Naive B cell (primary cell): ENCODE measurements at regions not wholly inside any gene's neighbourhood (a gene's known extent, or its start where the extent isn't known, plus 50 kb on each side); places are given as distances from the start of the nearest gene placed in this dataset.

Experiments used
- ATAC-seq, 2 donors: fragments of 150-1000 bp; cut with Tn5 transposase; 2 replicates each; pipeline ENCODE4 v1.10.0; 2021; ENCODE audit warnings: low read depth in 2 of 2, mild to moderate bottlenecking in 2 of 2, moderate library complexity in 2 of 2
- DNase-seq: peaks from one replicate; pipeline ENCODE4 v3.0.0; 2022
- H3K27ac Mint-ChIP-seq, 6 donors: one replicate each; pipeline ENCODE4 v1.8.0; 2020 to 2022; ENCODE audit warnings: mild to moderate bottlenecking in 6 of 6, mixed read lengths in 6 of 6, moderate library complexity in 5 of 6, inconsistent platforms in 2 of 6
- H3K27me3 Mint-ChIP-seq, 3 donors: one replicate each; pipeline ENCODE4 v1.8.0; 2021 to 2022; ENCODE audit warnings: mixed read lengths in 3 of 3, mild to moderate bottlenecking in 1 of 3
- H3K36me3 Mint-ChIP-seq, 2 donors: one replicate each; pipeline ENCODE4 v1.8.0; 2020 to 2022; ENCODE audit warnings: mixed read lengths in 2 of 2, inconsistent platforms in 1 of 2, mild to moderate bottlenecking in 1 of 2
- H3K4me1 Mint-ChIP-seq, 3 donors: one replicate each; pipeline ENCODE4 v1.8.0; 2020 to 2022; ENCODE audit warnings: mixed read lengths in 3 of 3, inconsistent platforms in 1 of 3, mild to moderate bottlenecking in 1 of 3, moderate library complexity in 1 of 3
- H3K4me3 Mint-ChIP-seq, 8 donors: one replicate each; pipeline ENCODE4 v1.8.0; 2020 to 2022; ENCODE audit warnings: mild to moderate bottlenecking in 8 of 8, mixed read lengths in 8 of 8, moderate library complexity in 8 of 8, inconsistent platforms in 2 of 8
- H3K9me3 Mint-ChIP-seq, 7 donors: one replicate each; pipeline ENCODE4 v1.8.0; 2020 to 2022; ENCODE audit warnings: mixed read lengths in 7 of 7, mild to moderate bottlenecking in 5 of 7, inconsistent platforms in 2 of 7, moderate library complexity in 1 of 7

DNA sequence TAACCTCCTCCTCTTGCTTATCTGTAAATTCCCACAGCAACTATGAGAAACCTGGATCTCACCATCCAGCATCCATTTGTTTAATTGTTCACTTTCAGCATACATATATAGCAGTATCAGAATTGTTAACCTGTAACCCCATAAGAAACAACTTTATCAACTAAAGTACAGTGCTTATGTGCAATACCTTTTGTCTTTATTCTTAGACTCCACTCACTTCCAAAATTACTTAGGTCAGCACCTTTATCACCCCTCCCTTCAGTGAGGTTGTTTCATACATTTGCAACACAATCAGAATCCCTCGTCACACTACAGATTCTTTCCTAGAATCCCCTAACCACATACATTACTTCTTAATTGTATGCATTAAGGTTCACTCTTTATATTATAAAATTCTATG is 225.9 kb upstream of the NCKAP5 start:
- no peak for ATAC-seq
- H3K36me3 Mint-ChIP-seq = peaks cover 4 to 10% of the 10 kb centered on the region in 2 donors
- DNase-seq = no peak
- peaks cover 12 to 65% (median 44%) of the 10 kb centered on the region in 7 donors for H3K9me3 Mint-ChIP-seq
- no peak overlapping the region for H3K4me3 Mint-ChIP-seq
- no peak overlapping the region for H3K27ac Mint-ChIP-seq
- H3K27me3 Mint-ChIP-seq = peaks cover 0 to 6% (median 5%) of the 10 kb centered on the region in 3 donors
- no peaks in the 10 kb centered on the region for H3K4me1 Mint-ChIP-seq

DNA sequence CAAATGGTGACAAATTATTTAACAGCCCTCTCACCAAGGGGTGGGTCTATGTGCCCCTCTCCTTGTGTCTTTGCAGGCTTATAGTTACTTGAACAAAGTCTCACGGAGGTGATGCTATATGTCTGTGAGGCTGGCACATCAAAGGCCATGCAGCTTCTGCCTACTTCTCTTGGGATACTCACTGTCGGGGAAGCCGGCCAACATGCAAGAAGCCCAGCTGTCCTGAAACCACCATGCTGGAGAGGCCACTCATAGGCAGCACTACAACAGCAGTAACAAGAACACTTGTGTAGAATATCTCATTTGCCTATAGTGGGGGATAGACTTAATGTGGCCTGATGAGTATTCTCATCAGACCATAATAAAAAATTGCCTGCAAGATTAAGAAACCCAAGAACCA is 233.7 kb upstream of the NCKAP5 start:
- H3K27me3 Mint-ChIP-seq = peaks cover 4 to 38% (median 26%) of the 10 kb centered on the region in 3 donors
- no peak overlapping the region for H3K27ac Mint-ChIP-seq
- H3K4me3 Mint-ChIP-seq = no peak overlapping the region

DNA sequence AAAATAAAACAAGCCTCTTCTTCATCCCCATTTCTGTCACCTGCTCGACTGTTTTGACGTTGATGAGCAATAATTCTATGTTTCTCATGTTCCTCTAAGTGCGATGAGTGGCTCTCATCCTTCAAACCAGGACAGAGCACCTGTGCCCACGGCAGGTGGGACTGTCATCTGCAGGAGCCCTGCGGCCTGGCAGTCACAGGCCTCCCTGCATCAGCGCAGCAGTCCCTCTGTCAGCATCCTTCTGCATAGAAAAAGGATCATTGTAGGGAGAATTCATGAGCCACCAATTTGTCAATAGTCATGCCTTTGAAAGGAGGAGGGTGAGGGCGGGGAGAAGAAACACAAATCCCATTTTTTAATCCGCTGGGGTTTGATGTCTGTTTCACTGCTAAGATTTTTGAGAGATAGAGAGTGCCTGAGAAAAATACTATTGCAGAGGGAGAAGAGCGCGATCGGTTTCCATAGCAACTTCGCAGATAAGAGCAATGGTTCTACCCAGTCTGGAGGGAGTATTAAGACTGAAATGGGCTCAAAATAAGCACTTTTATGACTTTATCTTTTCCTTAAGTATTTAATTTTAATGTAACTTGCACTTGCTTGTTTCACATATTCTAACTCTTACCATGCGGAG is 234.3 kb upstream of the NCKAP5 start:
- DNase-seq = no peak
- Mint-ChIP-seq H3K36me3 (peaks cover 0 to 5% of the 10 kb centered on the region in 2 donors), H3K27ac (no peak overlapping the region), H3K9me3 (peaks cover 0 to 14% (median 5%) of the 10 kb centered on the region in 7 donors), H3K27me3 (peaks cover 4 to 38% (median 26%) of the 10 kb centered on the region in 3 donors), H3K4me3 (no peak overlapping the region), H3K4me1 (no peaks in the 10 kb centered on the region)
- ATAC-seq = no peak

More for the DNA sequence above, 233.7 kb upstream of the NCKAP5 start:
- peaks cover 0 to 18% (median 9%) of the 10 kb centered on the region in 7 donors for H3K9me3 Mint-ChIP-seq
- peaks cover 0 to 5% of the 10 kb centered on the region in 2 donors for H3K36me3 Mint-ChIP-seq
- no peak for ATAC-seq
- no peaks in the 10 kb centered on the region for H3K4me1 Mint-ChIP-seq
- no peak for DNase-seq

DNA sequence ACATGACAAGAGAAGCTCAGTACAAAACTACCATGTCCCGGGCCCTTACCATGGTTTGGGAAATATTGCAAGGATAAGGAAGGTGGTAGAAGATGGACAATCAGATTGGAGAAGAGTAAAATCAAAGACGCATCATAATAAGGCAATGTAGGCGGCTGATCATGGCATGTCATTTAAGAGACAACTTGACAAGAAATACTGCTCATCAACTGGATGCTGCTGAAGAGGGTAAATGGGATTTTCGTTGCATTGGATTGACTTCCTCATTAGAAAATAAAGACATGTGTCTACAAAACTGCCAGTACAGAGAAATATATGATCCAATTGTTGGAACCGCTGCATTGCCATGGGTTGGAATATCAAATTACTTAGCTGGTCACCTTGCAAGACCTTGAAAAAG is 238.3 kb upstream of the NCKAP5 start:
- ATAC-seq (no peak), DNase-seq (no peak)
- H3K27ac Mint-ChIP-seq = peak overlapping the region in 1 of 6 donors; percentile 57
- peaks cover 8 to 23% (median 23%) of the 10 kb centered on the region in 3 donors for H3K4me1 Mint-ChIP-seq
- H3K4me3 Mint-ChIP-seq = no peak overlapping the region
- H3K9me3 Mint-ChIP-seq = peaks cover 24 to 41% (median 26%) of the 10 kb centered on the region in 7 donors
- peaks cover 4 to 16% (median 8%) of the 10 kb centered on the region in 3 donors for H3K27me3 Mint-ChIP-seq
- peaks cover 14 to 31% of the 10 kb centered on the region in 2 donors for H3K36me3 Mint-ChIP-seq

DNA sequence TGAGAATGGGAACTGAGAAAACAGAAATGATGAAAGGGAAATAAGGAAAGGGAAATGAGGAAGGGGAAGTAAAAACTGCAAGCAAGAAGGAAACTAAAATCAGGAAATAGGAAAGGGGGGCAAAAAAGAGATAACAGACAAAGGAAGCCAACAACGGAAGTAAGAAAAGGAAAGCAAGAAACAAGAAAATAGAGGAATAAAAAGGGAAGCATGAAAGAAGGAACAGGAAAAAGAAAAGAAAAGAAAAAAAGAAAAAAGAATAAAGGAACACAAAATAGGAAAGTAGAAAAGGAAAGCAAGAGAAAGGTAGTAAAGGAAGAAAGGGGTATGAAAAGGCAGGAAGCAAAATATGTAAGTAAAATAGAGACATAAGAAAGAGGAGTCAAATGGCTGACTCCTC is 241.2 kb upstream of the NCKAP5 start:
- H3K36me3 Mint-ChIP-seq = peaks cover 9 to 39% of the 10 kb centered on the region in 2 donors
- peak overlapping the region in 3 of 8 donors; percentile 17 to 57 (median 39) for H3K4me3 Mint-ChIP-seq
- H3K9me3 Mint-ChIP-seq = peaks cover 31 to 50% (median 39%) of the 10 kb centered on the region in 7 donors
- peaks cover 20 to 35% (median 33%) of the 10 kb centered on the region in 3 donors for H3K4me1 Mint-ChIP-seq
- H3K27ac Mint-ChIP-seq = peak overlapping the region in 5 of 6 donors; percentile 74 to 98 (median 92)
- peaks cover 0 to 7% (median 0%) of the 10 kb centered on the region in 3 donors for H3K27me3 Mint-ChIP-seq
- ATAC-seq (no peak), DNase-seq (no peak)

DNA sequence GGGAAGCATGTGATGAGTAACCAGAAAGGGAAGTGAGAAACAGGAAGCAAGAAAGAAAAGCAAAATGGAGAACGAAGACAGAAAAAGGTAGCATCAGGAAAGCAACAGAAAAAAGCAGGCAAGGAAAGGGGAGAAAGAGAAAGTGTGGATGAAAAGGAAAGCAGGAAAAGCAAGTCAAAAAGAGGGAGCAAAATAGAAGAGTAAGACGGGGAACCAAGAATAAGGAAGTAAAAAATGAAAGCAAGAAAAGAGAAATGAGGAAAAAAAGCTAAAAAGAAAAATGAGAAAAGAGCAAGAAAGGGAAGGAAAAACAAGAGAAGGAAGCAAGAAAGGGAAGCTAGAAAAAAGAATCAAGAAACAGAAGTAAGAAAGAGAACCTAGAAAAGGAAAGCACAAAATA is 242.3 kb upstream of the NCKAP5 start:
- peak overlapping the region in 4 of 8 donors; percentile 28 to 47 (median 37) for H3K4me3 Mint-ChIP-seq
- ATAC-seq (no peak), DNase-seq (no peak)
- no peaks in the 10 kb centered on the region for H3K27me3 Mint-ChIP-seq
- H3K36me3 Mint-ChIP-seq = peaks cover 9 to 39% of the 10 kb centered on the region in 2 donors
- H3K9me3 Mint-ChIP-seq = peaks cover 33 to 50% (median 39%) of the 10 kb centered on the region in 7 donors
- H3K27ac Mint-ChIP-seq = peak overlapping the region; percentile 82 to 96 (median 90)
- H3K4me1 Mint-ChIP-seq = peaks cover 20 to 35% (median 33%) of the 10 kb centered on the region in 3 donors

DNA sequence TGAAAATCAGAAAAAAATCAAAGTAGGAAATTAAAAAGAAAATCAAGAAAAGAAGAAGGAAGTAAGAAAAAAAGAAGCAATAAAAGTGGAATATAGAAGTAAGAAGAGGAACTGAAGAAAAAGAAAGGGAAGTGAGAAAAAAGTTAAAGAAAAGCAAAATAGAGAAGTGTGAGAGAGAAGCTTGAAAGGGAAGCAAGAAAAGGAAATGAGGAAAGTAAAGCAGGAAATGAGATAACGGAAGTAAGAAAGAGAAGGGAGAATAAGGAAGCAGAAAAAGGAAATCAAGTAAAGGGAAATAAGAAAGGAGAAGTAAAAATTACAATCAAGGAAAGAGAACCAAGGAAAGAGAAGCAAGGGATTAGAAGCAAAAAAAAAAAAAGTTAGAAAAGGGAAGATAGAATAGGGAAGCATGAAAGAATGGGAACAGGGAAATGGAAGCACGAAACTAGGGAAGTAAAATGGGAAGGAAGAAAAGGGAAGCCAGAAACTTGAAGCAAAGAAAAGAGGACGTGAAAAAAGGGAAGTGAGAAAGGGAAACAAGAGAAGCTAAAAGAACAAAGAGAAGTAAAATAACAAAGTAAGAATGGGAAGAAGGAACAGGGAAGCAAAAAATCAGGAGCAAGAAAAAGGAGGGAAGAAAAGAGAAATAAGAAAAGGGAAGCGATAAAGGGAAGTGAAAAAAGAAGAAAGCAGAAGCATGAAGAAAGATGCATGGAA is 243.3 kb upstream of the NCKAP5 start:
- Mint-ChIP-seq H3K27ac (peak overlapping the region; percentile 82 to 98 (median 94)), H3K4me1 (peaks cover 20 to 35% (median 33%) of the 10 kb centered on the region in 3 donors), H3K9me3 (peaks cover 33 to 50% (median 39%) of the 10 kb centered on the region in 7 donors), H3K36me3 (peaks cover 9 to 39% of the 10 kb centered on the region in 2 donors), H3K27me3 (no peaks in the 10 kb centered on the region), H3K4me3 (peak overlapping the region in 6 of 8 donors; percentile 3 to 88 (median 54))
- peak; percentile 38 for DNase-seq
- ATAC-seq = peak; percentile 38 to 69

DNA sequence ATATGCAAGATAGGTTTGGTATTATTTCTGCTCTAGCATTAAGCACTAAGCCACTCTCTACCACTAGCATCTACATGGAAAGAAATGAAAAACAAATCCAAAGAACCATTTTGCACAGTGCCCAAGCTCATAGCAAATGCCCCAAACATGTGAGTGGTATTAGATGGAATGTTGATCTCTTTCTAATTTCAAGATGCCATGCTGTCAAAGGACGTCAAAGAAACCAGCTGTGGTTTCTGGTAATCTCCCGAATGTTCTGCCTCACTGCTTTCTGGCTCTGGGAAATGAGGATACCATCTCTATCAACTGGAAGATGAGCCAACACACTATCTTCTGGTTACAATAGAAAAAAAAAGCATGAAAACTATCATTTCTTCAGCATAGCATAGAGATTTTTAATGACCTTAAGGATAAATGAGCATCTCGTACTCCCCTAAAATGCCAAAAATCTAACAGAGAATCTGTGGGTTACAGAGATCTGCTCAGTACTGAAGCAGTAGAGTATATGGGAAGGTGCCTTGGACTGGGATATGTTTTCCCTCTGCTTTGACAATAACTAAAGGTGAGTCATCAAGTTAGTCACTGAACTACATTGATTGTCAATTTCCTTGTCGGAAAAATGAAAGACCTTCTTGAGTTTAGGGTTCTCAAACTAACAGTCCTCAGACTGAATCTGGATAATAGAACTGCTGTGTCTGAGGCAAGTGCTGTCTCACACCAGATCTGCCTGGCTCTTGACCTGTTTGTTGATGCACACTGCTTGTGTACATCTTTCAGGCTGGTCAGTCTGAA is 244.8 kb upstream of the NCKAP5 start:
- no peak for DNase-seq
- Mint-ChIP-seq H3K4me3 (no peak overlapping the region), H3K27me3 (peaks cover 0 to 10% (median 5%) of the 10 kb centered on the region in 3 donors), H3K4me1 (peaks cover 20 to 35% (median 33%) of the 10 kb centered on the region in 3 donors), H3K27ac (peak overlapping the region in 2 of 6 donors; percentile 82 to 97), H3K36me3 (peaks cover 9 to 39% of the 10 kb centered on the region in 2 donors), H3K9me3 (peaks cover 33 to 47% (median 39%) of the 10 kb centered on the region in 7 donors)
- no peak for ATAC-seq

DNA sequence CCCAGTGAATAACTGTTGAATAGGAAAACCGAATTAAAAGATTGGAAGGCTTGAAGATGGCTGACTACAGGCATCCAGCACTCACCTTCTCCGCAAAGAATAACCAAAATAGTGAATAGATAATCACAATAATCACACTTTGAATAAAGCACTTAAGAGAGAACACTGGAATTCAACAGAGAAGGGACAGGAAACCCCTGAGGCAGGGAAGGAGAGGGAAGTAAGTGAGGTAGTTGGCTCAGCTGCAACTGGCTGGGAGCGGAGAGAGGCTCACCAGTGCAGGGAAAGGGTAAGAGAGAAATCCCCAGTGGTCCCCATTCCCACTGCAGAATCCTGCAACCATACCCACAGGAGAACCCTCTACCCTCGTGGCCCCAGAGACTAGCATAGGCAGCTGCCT is 246.6 kb upstream of the NCKAP5 start:
- Mint-ChIP-seq H3K9me3 (peaks cover 22 to 31% (median 28%) of the 10 kb centered on the region in 7 donors), H3K27ac (peak overlapping the region in 1 of 6 donors; percentile 49), H3K36me3 (peaks cover 9 to 25% of the 10 kb centered on the region in 2 donors), H3K4me3 (no peak overlapping the region), H3K4me1 (peaks cover 20 to 24% (median 23%) of the 10 kb centered on the region in 3 donors), H3K27me3 (peaks cover 2 to 10% (median 5%) of the 10 kb centered on the region in 3 donors)
- DNase-seq (no peak), ATAC-seq (no peak)

DNA sequence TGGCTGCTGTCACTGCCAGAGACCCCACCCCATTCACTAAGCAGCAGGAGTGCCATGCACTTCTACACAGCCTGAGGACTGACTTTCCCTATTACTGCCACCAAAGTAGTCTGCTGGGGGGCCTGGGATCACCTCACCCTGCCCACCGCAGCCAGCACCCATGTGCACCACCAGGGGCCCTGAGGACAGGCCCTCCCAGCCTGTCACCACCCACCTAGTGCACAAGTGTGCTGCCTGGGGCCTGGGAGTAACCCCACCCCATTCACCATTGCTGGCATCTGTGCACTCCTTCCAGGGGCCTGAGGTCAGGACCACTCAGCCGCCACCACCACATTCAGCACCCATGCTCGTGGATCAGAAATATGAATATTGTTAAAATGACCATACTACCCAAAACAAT is 247.8 kb upstream of the NCKAP5 start:
- Mint-ChIP-seq H3K9me3 (peaks cover 14 to 22% (median 19%) of the 10 kb centered on the region in 7 donors), H3K27me3 (peaks cover 4 to 13% (median 5%) of the 10 kb centered on the region in 3 donors), H3K36me3 (peaks cover 2 to 13% of the 10 kb centered on the region in 2 donors), H3K4me3 (no peak overlapping the region), H3K4me1 (peaks cover 12 to 15% (median 15%) of the 10 kb centered on the region in 3 donors), H3K27ac (no peak overlapping the region)
- DNase-seq (no peak), ATAC-seq (no peak)

DNA sequence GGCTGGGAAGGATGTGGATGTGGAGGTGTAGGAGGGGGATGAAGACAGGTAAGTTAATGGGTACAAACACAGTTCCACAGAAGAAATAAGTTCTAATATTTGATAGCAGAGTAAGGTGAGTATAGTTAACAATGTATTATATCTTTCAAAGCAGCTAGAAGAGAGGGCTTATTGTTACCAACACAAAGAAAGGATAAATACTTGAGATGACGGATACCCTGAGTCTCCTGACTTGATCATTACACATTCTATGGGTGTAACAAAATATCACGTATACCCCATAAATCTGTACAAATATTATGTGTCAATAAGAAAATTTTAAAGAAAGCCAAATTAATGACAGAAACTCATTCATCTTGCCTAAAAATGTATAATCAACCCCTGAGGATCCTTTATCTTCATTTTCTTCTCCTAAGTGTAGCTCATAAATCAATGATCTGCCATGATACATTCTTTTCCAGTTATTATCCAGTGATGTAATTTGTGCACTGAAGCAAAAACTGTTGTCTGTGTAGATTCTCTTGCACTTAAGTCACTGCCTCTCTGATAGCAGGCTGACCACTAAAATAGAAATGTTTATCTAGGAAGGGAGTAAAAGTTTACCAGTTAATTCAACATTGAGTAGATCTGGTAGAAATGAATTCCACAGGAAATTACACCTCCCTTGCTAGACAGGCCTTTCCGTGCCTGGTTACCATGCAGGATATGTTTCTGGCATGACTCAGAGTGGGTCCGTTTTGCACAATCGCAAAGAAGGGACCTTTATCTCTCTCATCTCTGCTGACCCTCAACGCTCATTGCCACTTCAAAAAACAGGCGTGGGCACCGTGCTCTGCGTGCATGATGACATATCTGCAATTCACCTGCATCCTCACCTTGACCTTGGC is 249.7 kb upstream of the NCKAP5 start:
- peaks cover 0 to 4% of the 10 kb centered on the region in 2 donors for H3K36me3 Mint-ChIP-seq
- H3K27me3 Mint-ChIP-seq = peaks cover 5 to 21% (median 8%) of the 10 kb centered on the region in 3 donors
- H3K9me3 Mint-ChIP-seq = peaks cover 4 to 8% (median 6%) of the 10 kb centered on the region in 7 donors
- no peak overlapping the region for H3K27ac Mint-ChIP-seq
- ATAC-seq (no peak), DNase-seq (no peak)
- H3K4me1 Mint-ChIP-seq = peaks cover 0 to 5% (median 4%) of the 10 kb centered on the region in 3 donors
- H3K4me3 Mint-ChIP-seq = no peak overlapping the region

DNA sequence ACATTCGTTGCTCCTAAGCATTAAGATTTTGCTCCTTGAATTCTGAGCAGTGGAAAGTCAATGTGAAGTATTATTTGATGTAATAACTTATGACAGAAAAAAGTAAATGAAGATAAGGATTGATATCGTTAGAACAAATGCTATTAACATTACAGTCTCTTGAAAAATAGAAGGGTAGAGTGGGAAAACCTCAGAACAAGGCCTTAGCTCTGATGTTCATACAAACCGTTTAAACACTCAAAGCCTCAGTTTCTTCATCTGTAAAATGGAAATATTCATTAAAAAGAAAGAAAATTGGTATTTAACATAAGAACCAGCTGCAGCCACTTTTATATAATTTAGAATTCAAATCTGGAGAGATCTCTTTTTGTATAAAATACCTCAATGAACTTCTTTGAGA is 250.4 kb upstream of the NCKAP5 start:
- H3K9me3 Mint-ChIP-seq = peaks cover 3 to 6% (median 3%) of the 10 kb centered on the region in 7 donors
- peaks cover 5 to 21% (median 8%) of the 10 kb centered on the region in 3 donors for H3K27me3 Mint-ChIP-seq
- H3K36me3 Mint-ChIP-seq = peaks cover 0 to 4% of the 10 kb centered on the region in 2 donors
- ATAC-seq (no peak), DNase-seq (no peak)
- H3K27ac Mint-ChIP-seq = no peak overlapping the region
- no peak overlapping the region for H3K4me3 Mint-ChIP-seq
- peaks cover 0 to 3% (median 3%) of the 10 kb centered on the region in 3 donors for H3K4me1 Mint-ChIP-seq
